ENCODE measurements at regions not wholly inside any gene's neighbourhood (a gene's known extent, or its start where the extent isn't known, plus 50 kb on each side); places are given as distances from the start of the nearest gene placed in this dataset.

DNA sequence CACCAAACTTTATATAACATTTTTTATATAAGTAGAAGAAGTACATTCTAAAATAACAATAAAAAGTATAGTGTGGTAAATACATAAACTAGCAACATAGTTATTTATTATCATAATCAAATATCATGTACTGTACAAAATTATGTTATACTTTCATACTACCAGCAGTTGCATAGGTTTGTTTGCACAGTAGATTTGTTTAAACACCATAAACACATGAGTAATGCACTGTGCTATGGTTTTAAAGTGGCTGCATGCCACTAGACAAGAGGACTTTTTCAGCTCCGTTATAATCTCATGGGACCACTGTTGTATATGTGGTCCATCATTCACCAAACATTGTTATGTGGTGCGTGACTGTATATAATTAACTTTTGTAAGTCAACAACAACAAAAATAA is 137.6 kb downstream of the DRD1 start:
- H3K4me2 ChIP-seq (ENCODE audit: low read depth, low read length, poor library complexity, severe bottlenecking) = no peak overlapping the region
- TF ChIP-seq, protein P1, sequence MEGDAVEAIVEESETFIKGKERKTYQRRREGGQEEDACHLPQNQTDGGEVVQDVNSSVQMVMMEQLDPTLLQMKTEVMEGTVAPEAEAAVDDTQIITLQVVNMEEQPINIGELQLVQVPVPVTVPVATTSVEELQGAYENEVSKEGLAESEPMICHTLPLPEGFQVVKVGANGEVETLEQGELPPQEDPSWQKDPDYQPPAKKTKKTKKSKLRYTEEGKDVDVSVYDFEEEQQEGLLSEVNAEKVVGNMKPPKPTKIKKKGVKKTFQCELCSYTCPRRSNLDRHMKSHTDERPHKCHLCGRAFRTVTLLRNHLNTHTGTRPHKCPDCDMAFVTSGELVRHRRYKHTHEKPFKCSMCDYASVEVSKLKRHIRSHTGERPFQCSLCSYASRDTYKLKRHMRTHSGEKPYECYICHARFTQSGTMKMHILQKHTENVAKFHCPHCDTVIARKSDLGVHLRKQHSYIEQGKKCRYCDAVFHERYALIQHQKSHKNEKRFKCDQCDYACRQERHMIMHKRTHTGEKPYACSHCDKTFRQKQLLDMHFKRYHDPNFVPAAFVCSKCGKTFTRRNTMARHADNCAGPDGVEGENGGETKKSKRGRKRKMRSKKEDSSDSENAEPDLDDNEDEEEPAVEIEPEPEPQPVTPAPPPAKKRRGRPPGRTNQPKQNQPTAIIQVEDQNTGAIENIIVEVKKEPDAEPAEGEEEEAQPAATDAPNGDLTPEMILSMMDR (conservative IDR thresholded peaks at IDR 0.05; ENCODE audit: low read length) = no peak
- no peak for TF ChIP-seq EZH2phosphoT487 (IDR thresholded peaks at IDR 0.05; ENCODE audit: borderline replicate concordance)
- no peaks in the 10 kb centered on the region for H3K36me3 ChIP-seq (ENCODE audit: insufficient read depth, low read length)
- H2AFZ ChIP-seq (ENCODE audit: low read length) = no peak overlapping the region
- H3K4me1 ChIP-seq (ENCODE audit: insufficient read depth, low read length, poor library complexity, severe bottlenecking) = no peaks in the 10 kb centered on the region
- no peaks in the 10 kb centered on the region for H3K27me3 ChIP-seq (ENCODE audit: insufficient read depth, low read length, poor library complexity, severe bottlenecking)
- no peaks in the 10 kb centered on the region for H3K9me2 ChIP-seq (replicated peaks; ENCODE audit: low read depth, low read length)
- H3K9me3 ChIP-seq (ENCODE audit: insufficient read depth, low read depth, low read length) = no peaks in the 10 kb centered on the region
- no peak overlapping the region for H3K9ac ChIP-seq (ENCODE audit: low read depth, low read length, poor library complexity, severe bottlenecking)
- H4K20me1 ChIP-seq (ENCODE audit: insufficient read depth, low read length, poor library complexity, severe bottlenecking) = no peaks in the 10 kb centered on the region
- H3K79me2 ChIP-seq (ENCODE audit: insufficient read depth, low read length) = no peaks in the 10 kb centered on the region
- H3K4me3 ChIP-seq (ENCODE audit: low read length, poor library complexity, severe bottlenecking) = no peak overlapping the region
- H3F3A ChIP-seq (ENCODE audit: low read depth) = no peaks in the 10 kb centered on the region

DNA sequence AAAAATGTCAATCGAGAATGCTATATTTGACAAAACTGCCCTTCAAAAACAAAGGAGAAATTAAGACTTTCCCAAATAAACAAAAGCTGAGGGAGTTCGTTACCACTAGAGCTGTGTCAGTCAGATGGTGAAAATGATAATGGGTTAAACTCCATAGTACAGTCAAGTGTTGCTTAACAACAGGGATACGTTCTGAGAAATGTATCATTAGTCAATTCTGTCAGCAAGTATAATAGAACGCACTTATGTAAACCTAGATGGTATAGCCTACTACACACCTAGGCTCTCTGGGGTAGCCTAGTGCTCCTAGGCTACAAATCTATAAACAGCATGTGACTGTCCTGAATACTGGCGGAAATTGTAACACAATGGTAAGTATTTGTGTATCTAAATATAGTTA is 138.7 kb downstream of the DRD1 start:
- no peak overlapping the region for H2AFZ ChIP-seq (ENCODE audit: low read length)
- H3K4me2 ChIP-seq (ENCODE audit: low read depth, low read length, poor library complexity, severe bottlenecking) = no peak overlapping the region
- no peaks in the 10 kb centered on the region for H3K27me3 ChIP-seq (ENCODE audit: insufficient read depth, low read length, poor library complexity, severe bottlenecking)
- no peaks in the 10 kb centered on the region for H3K9me2 ChIP-seq (replicated peaks; ENCODE audit: low read depth, low read length)
- no peaks in the 10 kb centered on the region for H3K9me3 ChIP-seq (ENCODE audit: insufficient read depth, low read depth, low read length)
- H3F3A ChIP-seq (ENCODE audit: low read depth) = no peaks in the 10 kb centered on the region
- no peak overlapping the region for H3K9ac ChIP-seq (ENCODE audit: low read depth, low read length, poor library complexity, severe bottlenecking)
- TF ChIP-seq EZH2phosphoT487 (IDR thresholded peaks at IDR 0.05; ENCODE audit: borderline replicate concordance) = no peak
- TF ChIP-seq, protein P1 (conservative IDR thresholded peaks at IDR 0.05; ENCODE audit: low read length) = no peak
- H4K20me1 ChIP-seq (ENCODE audit: insufficient read depth, low read length, poor library complexity, severe bottlenecking) = no peaks in the 10 kb centered on the region
- H3K79me2 ChIP-seq (ENCODE audit: insufficient read depth, low read length) = no peaks in the 10 kb centered on the region
- no peak overlapping the region for H3K4me3 ChIP-seq (ENCODE audit: low read length, poor library complexity, severe bottlenecking)
- no peaks in the 10 kb centered on the region for H3K36me3 ChIP-seq (ENCODE audit: insufficient read depth, low read length)
- no peaks in the 10 kb centered on the region for H3K4me1 ChIP-seq (ENCODE audit: insufficient read depth, low read length, poor library complexity, severe bottlenecking)

DNA sequence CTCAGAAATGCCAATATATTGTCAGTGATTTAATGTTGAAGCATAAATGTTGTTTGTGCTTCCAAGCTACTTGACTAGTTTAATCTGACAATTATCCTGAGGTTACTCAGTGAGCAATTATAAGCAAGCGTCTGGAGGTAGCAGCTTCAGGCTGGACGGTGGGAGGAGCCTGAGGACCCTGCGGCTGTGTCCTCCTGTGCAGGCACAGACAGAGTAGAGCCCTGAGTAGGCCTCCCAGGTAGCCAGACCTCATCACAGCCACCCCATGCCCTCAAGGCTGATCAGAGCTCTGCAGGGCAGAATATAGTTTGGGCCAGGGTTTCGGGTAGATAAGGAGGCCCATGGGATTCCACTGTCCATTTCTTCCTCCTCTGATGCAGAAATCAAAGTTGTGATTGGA is 153.6 kb downstream of the DRD1 start:
- no peaks in the 10 kb centered on the region for H3K27me3 ChIP-seq (ENCODE audit: insufficient read depth, low read length, poor library complexity, severe bottlenecking)
- no peaks in the 10 kb centered on the region for H3K4me1 ChIP-seq (ENCODE audit: insufficient read depth, low read length, poor library complexity, severe bottlenecking)
- H3K9ac ChIP-seq (ENCODE audit: low read depth, low read length, poor library complexity, severe bottlenecking) = no peak overlapping the region

More for the DNA sequence above, 153.6 kb downstream of the DRD1 start:
- H2AFZ ChIP-seq (ENCODE audit: low read length) = no peak overlapping the region
- no peaks in the 10 kb centered on the region for H3K79me2 ChIP-seq (ENCODE audit: insufficient read depth, low read length)
- no peaks in the 10 kb centered on the region for H3K36me3 ChIP-seq (ENCODE audit: insufficient read depth, low read length)
- no peaks in the 10 kb centered on the region for H3K9me2 ChIP-seq (replicated peaks; ENCODE audit: low read depth, low read length)
- H3K4me2 ChIP-seq (ENCODE audit: low read depth, low read length, poor library complexity, severe bottlenecking) = no peak overlapping the region
- no peaks in the 10 kb centered on the region for H3F3A ChIP-seq (ENCODE audit: low read depth)
- TF ChIP-seq, protein P1 (conservative IDR thresholded peaks at IDR 0.05; ENCODE audit: low read length) = no peak
- H4K20me1 ChIP-seq (ENCODE audit: insufficient read depth, low read length, poor library complexity, severe bottlenecking) = no peaks in the 10 kb centered on the region
- H3K9me3 ChIP-seq (ENCODE audit: insufficient read depth, low read depth, low read length) = no peaks in the 10 kb centered on the region
- no peak overlapping the region for H3K4me3 ChIP-seq (ENCODE audit: low read length, poor library complexity, severe bottlenecking)
